ENCODE measurements at regions not wholly inside any gene's neighbourhood (a gene's known extent, or its start where the extent isn't known, plus 50 kb on each side); places are given as distances from the start of the nearest gene placed in this dataset.

GRCh38 chr13:89967701-89968100 is 1379.8 kb upstream of the MIR17HG start:
- TF ChIP-seq CTCF (IDR thresholded peaks at IDR 0.05) (no peak), EZH2 (IDR thresholded peaks at IDR 0.05) (no peak)

Data from neural progenitor cell (in vitro differentiated cells).